ENCODE measurements at regions not wholly inside any gene's neighbourhood (a gene's known extent, or its start where the extent isn't known, plus 50 kb on each side); places are given as distances from the start of the nearest gene placed in this dataset.

DNA sequence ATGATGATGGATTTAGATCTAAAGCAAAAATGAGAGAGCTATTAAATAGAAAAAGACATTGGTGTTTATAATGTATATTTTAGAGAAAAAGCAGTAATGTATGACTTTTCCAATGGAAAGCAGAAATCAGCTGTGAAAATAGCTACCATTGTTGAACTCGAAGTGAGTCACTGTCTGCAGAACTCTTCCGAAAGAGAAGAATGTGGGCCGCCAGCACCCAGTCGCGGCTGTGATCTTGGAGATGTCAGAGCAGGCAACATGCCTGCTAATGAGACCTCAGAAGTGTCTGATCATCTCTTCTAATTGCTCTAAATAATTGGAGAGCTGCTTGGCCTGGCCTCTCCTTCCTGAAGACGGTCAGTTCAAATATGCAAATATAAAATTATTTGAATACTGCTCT is 333.6 kb upstream of the RUNX1 start:
- no peak for TF ChIP-seq MEF2A (IDR thresholded peaks at IDR 0.05; ENCODE audit: borderline replicate concordance, low read depth)
- TF ChIP-seq, protein P1, sequence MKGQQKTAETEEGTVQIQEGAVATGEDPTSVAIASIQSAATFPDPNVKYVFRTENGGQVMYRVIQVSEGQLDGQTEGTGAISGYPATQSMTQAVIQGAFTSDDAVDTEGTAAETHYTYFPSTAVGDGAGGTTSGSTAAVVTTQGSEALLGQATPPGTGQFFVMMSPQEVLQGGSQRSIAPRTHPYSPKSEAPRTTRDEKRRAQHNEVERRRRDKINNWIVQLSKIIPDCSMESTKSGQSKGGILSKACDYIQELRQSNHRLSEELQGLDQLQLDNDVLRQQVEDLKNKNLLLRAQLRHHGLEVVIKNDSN (IDR thresholded peaks at IDR 0.05; ENCODE audit: borderline replicate concordance, low read depth), result no peak
- TF ChIP-seq, protein P2, sequence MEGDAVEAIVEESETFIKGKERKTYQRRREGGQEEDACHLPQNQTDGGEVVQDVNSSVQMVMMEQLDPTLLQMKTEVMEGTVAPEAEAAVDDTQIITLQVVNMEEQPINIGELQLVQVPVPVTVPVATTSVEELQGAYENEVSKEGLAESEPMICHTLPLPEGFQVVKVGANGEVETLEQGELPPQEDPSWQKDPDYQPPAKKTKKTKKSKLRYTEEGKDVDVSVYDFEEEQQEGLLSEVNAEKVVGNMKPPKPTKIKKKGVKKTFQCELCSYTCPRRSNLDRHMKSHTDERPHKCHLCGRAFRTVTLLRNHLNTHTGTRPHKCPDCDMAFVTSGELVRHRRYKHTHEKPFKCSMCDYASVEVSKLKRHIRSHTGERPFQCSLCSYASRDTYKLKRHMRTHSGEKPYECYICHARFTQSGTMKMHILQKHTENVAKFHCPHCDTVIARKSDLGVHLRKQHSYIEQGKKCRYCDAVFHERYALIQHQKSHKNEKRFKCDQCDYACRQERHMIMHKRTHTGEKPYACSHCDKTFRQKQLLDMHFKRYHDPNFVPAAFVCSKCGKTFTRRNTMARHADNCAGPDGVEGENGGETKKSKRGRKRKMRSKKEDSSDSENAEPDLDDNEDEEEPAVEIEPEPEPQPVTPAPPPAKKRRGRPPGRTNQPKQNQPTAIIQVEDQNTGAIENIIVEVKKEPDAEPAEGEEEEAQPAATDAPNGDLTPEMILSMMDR (IDR thresholded peaks at IDR 0.05), result no peak
- TF ChIP-seq, protein P3, sequence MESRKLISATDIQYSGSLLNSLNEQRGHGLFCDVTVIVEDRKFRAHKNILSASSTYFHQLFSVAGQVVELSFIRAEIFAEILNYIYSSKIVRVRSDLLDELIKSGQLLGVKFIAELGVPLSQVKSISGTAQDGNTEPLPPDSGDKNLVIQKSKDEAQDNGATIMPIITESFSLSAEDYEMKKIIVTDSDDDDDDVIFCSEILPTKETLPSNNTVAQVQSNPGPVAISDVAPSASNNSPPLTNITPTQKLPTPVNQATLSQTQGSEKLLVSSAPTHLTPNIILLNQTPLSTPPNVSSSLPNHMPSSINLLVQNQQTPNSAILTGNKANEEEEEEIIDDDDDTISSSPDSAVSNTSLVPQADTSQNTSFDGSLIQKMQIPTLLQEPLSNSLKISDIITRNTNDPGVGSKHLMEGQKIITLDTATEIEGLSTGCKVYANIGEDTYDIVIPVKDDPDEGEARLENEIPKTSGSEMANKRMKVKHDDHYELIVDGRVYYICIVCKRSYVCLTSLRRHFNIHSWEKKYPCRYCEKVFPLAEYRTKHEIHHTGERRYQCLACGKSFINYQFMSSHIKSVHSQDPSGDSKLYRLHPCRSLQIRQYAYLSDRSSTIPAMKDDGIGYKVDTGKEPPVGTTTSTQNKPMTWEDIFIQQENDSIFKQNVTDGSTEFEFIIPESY (IDR thresholded peaks at IDR 0.05; ENCODE audit: borderline replicate concordance, low read depth), result no peak
- no peak for TF ChIP-seq EP300 (IDR thresholded peaks at IDR 0.05; ENCODE audit: borderline replicate concordance in 1 of 2, low read depth in 1 of 2, low read length in 1 of 2)
- no peak for TF ChIP-seq TCF12 (IDR thresholded peaks at IDR 0.05)

Data from SK-N-SH (cell line).